HCT116 (cell line): ENCODE measurements at regions not wholly inside any gene's neighbourhood (a gene's known extent, or its start where the extent isn't known, plus 50 kb on each side); places are given as distances from the start of the nearest gene placed in this dataset.

ENCODE experiments used
- ATAC-seq: fragments of 200-7000 bp; cut with Tn5 transposase; 2 replicates; pipeline ENCODE4 v1.9.1; 2020; ENCODE audit warnings: mild to moderate bottlenecking, moderate library complexity
- BruUV-seq: library from RNA; stranded (reverse); fragments of 400-500 nt; replicated peaks from 2 replicates; lab custom pipeline; 2021; lab: Mats Ljungman, UMichigan
- CTCF ChIA-PET: fragments of 300-600 bp; sonication (Branson Sonifier 250); formaldehyde crosslinking; loops from one replicate; lab custom pipeline; 2021; ENCODE audit warnings: antibody characterized with exemption; lab: Charles Lee
- POLR2A ChIA-PET: fragments of 300-600, 350-600 bp; sonication (Branson Sonifier 250); formaldehyde crosslinking; loops from one replicate; lab custom pipeline; 2021; ENCODE audit warnings: antibody characterized with exemption; lab: Charles Lee
- RAD21 ChIA-PET, 2 experiments: fragments of 300-600 bp; sonication (Branson Sonifier 250); formaldehyde crosslinking; loops; one replicate each; lab custom pipeline; 2023; ENCODE audit warnings: low total read pairs in 2 of 2; ENCODE audit not compliant: uncharacterized antibody in 2 of 2, unreplicated experiment in 2 of 2, low non-redundant PET in 1 of 2; lab: Charles Lee
- DNase-seq: peaks from one replicate; pipeline ENCODE4 v3.0.0-alpha.2; 2010; ENCODE audit warnings: low read depth, low spot score
- H2AFZ ChIP-seq: fragments of 200-600 bp; shearing (Covaris generic), sonication (generic); 2 replicates; pipeline ENCODE4 v1.6.1; 2017; ENCODE audit warnings: low read depth, mixed run types, mixed read lengths, antibody characterized with exemption, low read length; ENCODE audit not compliant: poor library complexity, severe bottlenecking
- H3K27ac ChIP-seq: 2 replicates; pipeline ENCODE4 v1.5.1; 2012; ENCODE audit warnings: low read depth, low read length
- H3K27me3 ChIP-seq: fragments of 200-600 bp; sonication (generic); 2 replicates; pipeline ENCODE4 v1.6.1; 2016; ENCODE audit warnings: mixed run types, low read length, mixed read lengths; ENCODE audit not compliant: insufficient read depth
- H3K36me3 ChIP-seq, 2 experiments: fragments of 200-500 bp in 1 of 2; fragments of 200-600 bp in 1 of 2; sonication (Bioruptor generic) in 1 of 2; sonication (generic) in 1 of 2; 2 replicates each; pipeline versions ENCODE4 v1.5.1 to v1.6.1; 2014 to 2016; ENCODE audit warnings: low read length in 2 of 2, inconsistent platforms in 1 of 2, mixed read lengths in 1 of 2, mixed run types in 1 of 2; ENCODE audit not compliant: insufficient read depth in 2 of 2, control insufficient read depth in 1 of 2
- H3K4me1 ChIP-seq, 2 experiments: fragments of 200-600 bp in 1 of 2; sonication (generic) in 1 of 2; 2 replicates each; pipeline versions ENCODE4 v1.5.1 to v1.6.1; 2012 to 2017; ENCODE audit warnings: low read length in 2 of 2, inconsistent platforms in 1 of 2, mild to moderate bottlenecking in 1 of 2, mixed read lengths in 1 of 2, mixed run types in 1 of 2, moderate library complexity in 1 of 2; ENCODE audit not compliant: insufficient read depth in 2 of 2, control insufficient read depth in 1 of 2
- H3K4me2 ChIP-seq: fragments of 200-600 bp; sonication (generic); 2 replicates; pipeline ENCODE4 v1.6.1; 2017; ENCODE audit warnings: mixed run types, low read length, mixed read lengths
- H3K4me3 ChIP-seq, 2 experiments: fragments of 200-600 bp in 1 of 2; sonication (generic) in 1 of 2; replicated peaks in 1 of 2; 2 replicates each; pipeline ENCODE4 v1.5.1; 2011 to 2016; ENCODE audit warnings: low read length in 2 of 2, control low read depth in 1 of 2, low read depth in 1 of 2, mild to moderate bottlenecking in 1 of 2, mixed read lengths in 1 of 2, mixed run types in 1 of 2
- H3K79me2 ChIP-seq: fragments of 200-600 bp; sonication (generic); 2 replicates; pipeline ENCODE4 v1.6.1; 2017; ENCODE audit warnings: mild to moderate bottlenecking, mixed run types, low read length, moderate library complexity, mixed read lengths; ENCODE audit not compliant: insufficient read depth
- H3K9ac ChIP-seq: fragments of 200-600 bp; sonication (generic); 2 replicates; pipeline ENCODE4 v1.6.1; 2016; ENCODE audit warnings: low read length, mixed read lengths
- H3K9me2 ChIP-seq: fragments of 200-600 bp; sonication (generic), shearing (Covaris generic); 2 replicates; pipeline ENCODE4 v1.6.1; 2017; ENCODE audit warnings: mixed run types, mild to moderate bottlenecking, moderate library complexity; ENCODE audit not compliant: insufficient read depth
- H3K9me3 ChIP-seq, 2 experiments: fragments of 200-500 bp in 1 of 2; fragments of 200-600 bp in 1 of 2; sonication (Bioruptor generic) in 1 of 2; sonication (generic) in 1 of 2; 2 replicates each; pipeline ENCODE4 v1.6.1; 2014 to 2017; ENCODE audit warnings: low read length in 2 of 2, mixed read lengths in 2 of 2, inconsistent platforms in 1 of 2, low read depth in 1 of 2, mild to moderate bottlenecking in 1 of 2, mixed run types in 1 of 2, moderate library complexity in 1 of 2; ENCODE audit not compliant: control insufficient read depth in 1 of 2, insufficient read depth in 1 of 2
- H4K20me1 ChIP-seq: fragments of 200-600 bp; sonication (generic), shearing (Covaris generic); 2 replicates; pipeline ENCODE4 v1.6.1; 2017; ENCODE audit warnings: mixed run types, mild to moderate bottlenecking, moderate library complexity; ENCODE audit not compliant: insufficient read depth
- CEBPB ChIP-seq: IDR thresholded peaks from 2 replicates; pipeline ENCODE4 v1.6.1; 2012; ENCODE audit warnings: low read depth
- EGR1 ChIP-seq: IDR thresholded peaks from 2 replicates; pipeline ENCODE4 v1.6.1; 2012; ENCODE audit warnings: low read depth
- ELF1 ChIP-seq: IDR thresholded peaks from 2 replicates; pipeline ENCODE4 v1.6.1; 2012; ENCODE audit warnings: low read depth, borderline replicate concordance
- EZH2phosphoT487 ChIP-seq: fragments of 200-600 bp; IDR thresholded peaks from 2 replicates; pipeline ENCODE4 v1.6.1; 2018; ENCODE audit warnings: antibody characterized with exemption, borderline replicate concordance
- FOSL1 ChIP-seq: IDR thresholded peaks from 2 replicates; pipeline ENCODE4 v1.6.1; 2012; ENCODE audit warnings: low read depth
- JUND ChIP-seq: IDR thresholded peaks from 2 replicates; pipeline ENCODE4 v1.6.1; 2012
- SIN3A ChIP-seq: IDR thresholded peaks from 2 replicates; pipeline ENCODE4 v1.6.1; 2012; ENCODE audit warnings: low read depth
- SRF ChIP-seq: IDR thresholded peaks from 2 replicates; pipeline ENCODE4 v1.6.1; 2012; ENCODE audit warnings: low read depth
- ZFX ChIP-seq: fragments of 450-650 bp; IDR thresholded peaks from 2 replicates; pipeline ENCODE4 v1.6.1; 2017
- ZNF274 ChIP-seq: fragments of 200-500 bp; sonication (Bioruptor generic); IDR thresholded peaks from 2 replicates; pipeline ENCODE4 v1.6.1; 2014; ENCODE audit warnings: mild to moderate bottlenecking, low read depth, low read length, inconsistent platforms
- intact Hi-C: fragments of 100-400 bp; cut with micrococcal nuclease; formaldehyde crosslinking; loops from 2 replicates; pipeline ENCODE4 v1.10.0; 2022
- TF ChIP-seq, protein P1 (sequence below), 3 experiments: fragments of 200-600 bp in 1 of 3; sonication (generic) in 1 of 3; IDR thresholded peaks in 2 of 3; conservative IDR thresholded peaks in 1 of 3; 2 replicates each; pipeline ENCODE4 v1.5.1; 2012 to 2017; ENCODE audit warnings: low read depth in 2 of 3, low read length in 2 of 3, antibody characterized with exemption in 1 of 3, borderline replicate concordance in 1 of 3, control low read depth in 1 of 3, mild to moderate bottlenecking in 1 of 3, mixed read lengths in 1 of 3, mixed run types in 1 of 3, moderate library complexity in 1 of 3; ENCODE audit not compliant: insufficient read depth in 1 of 3
- TF ChIP-seq, protein P2 (sequence below): IDR thresholded peaks from 2 replicates; pipeline ENCODE4 v1.6.1; 2012

DNA sequence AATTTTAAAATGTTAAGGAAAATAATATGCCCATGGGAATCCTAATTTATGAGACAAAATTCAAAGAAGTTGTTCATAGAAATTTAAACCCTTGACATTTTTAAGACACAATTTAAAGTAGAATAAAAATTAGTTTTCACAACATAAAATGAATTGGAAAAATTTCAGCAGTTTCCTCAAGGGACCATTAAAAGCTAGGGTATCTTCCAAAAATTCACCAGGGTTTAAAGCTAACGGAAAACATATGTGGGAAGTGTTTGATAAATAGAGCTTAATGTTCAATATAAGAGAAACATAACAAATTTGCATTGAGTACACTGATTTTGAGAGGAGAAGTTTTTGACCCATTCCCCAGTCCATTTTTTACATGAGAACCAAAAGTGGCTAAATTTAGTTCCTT lies 228.9 kb upstream of the TTC29 start (continued):
- no peak for TF ChIP-seq ZNF274
- no peak for TF ChIP-seq JUND
- no peak for TF ChIP-seq SRF
- no peak for TF ChIP-seq FOSL1
- TF ChIP-seq, protein P1, sequence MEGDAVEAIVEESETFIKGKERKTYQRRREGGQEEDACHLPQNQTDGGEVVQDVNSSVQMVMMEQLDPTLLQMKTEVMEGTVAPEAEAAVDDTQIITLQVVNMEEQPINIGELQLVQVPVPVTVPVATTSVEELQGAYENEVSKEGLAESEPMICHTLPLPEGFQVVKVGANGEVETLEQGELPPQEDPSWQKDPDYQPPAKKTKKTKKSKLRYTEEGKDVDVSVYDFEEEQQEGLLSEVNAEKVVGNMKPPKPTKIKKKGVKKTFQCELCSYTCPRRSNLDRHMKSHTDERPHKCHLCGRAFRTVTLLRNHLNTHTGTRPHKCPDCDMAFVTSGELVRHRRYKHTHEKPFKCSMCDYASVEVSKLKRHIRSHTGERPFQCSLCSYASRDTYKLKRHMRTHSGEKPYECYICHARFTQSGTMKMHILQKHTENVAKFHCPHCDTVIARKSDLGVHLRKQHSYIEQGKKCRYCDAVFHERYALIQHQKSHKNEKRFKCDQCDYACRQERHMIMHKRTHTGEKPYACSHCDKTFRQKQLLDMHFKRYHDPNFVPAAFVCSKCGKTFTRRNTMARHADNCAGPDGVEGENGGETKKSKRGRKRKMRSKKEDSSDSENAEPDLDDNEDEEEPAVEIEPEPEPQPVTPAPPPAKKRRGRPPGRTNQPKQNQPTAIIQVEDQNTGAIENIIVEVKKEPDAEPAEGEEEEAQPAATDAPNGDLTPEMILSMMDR (IDR thresholded peaks at IDR 0.05 in 2 of 3, conservative IDR thresholded peaks at IDR 0.05 in 1 of 3; ENCODE audit: borderline replicate concordance in 1 of 3, insufficient read depth in 1 of 3, low read depth in 2 of 3, low read length in 2 of 3), result no peak
- no peak for TF ChIP-seq EZH2phosphoT487
- no peak for TF ChIP-seq SIN3A
- TF ChIP-seq ZFX, result no peak
- no peak for TF ChIP-seq ELF1

DNA sequence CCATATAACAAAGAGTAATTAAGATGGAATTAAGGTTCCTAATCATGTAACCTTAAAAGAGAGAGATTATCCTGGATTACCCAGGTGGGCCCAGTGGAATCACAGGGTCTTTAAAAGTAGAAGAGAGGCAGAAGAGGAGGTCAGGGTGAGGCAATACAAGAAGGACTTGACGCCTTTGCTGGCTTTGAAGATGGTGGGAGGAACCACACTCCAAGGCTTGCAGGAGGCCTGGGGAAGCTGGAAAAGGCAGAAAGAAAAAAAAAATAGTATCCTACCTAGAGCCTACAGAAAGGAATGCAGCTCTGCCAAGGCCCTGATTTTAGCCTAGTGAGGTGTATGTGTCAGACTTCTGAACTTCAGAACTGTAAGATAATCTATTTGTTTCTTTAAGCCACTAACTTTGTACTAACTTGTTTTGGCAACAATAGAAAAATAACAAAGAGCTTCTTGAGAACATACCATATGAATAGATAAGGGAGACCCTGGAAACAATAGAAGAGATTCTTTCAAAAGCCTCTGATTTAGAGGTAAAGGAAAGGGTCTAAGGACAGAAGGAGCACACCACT lies 229.9 kb upstream of the TTC29 start:
- Histone ChIP-seq H3K36me3 (no peaks in the 10 kb centered on the region), H3K79me2 (no peaks in the 10 kb centered on the region), H3K9ac (no peak overlapping the region), H3K9me2 (no peaks in the 10 kb centered on the region), H3K9me3 (no peaks in the 10 kb centered on the region), H3K27ac (no peak overlapping the region), H2AFZ (no peak overlapping the region), H3K27me3 (no peaks in the 10 kb centered on the region), H3K4me1 (no peaks in the 10 kb centered on the region), H4K20me1 (no peaks in the 10 kb centered on the region)
- DNase-seq (no peak), ATAC-seq (no peak)
- intact Hi-C loops, result no loop called here
- no peak for TF ChIP-seq EGR1
- no peak for TF ChIP-seq CEBPB
- TF ChIP-seq, protein P2, sequence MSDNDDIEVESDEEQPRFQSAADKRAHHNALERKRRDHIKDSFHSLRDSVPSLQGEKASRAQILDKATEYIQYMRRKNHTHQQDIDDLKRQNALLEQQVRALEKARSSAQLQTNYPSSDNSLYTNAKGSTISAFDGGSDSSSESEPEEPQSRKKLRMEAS, result no peak
- TF ChIP-seq, all 23 proteins: peak for 0
- H3K4me3 ChIP-seq, result no peak overlapping the region
- ChIA-PET POLR2A (no interaction called here), RAD21 (no interaction called here), CTCF (no interaction called here)
- H3K4me2 ChIP-seq, result no peak overlapping the region
- no TSS peak for BruUV-seq
